ENCODE measurements at regions not wholly inside any gene's neighbourhood (a gene's known extent, or its start where the extent isn't known, plus 50 kb on each side); places are given as distances from the start of the nearest gene placed in this dataset.

- TF ChIP-seq, protein P1, sequence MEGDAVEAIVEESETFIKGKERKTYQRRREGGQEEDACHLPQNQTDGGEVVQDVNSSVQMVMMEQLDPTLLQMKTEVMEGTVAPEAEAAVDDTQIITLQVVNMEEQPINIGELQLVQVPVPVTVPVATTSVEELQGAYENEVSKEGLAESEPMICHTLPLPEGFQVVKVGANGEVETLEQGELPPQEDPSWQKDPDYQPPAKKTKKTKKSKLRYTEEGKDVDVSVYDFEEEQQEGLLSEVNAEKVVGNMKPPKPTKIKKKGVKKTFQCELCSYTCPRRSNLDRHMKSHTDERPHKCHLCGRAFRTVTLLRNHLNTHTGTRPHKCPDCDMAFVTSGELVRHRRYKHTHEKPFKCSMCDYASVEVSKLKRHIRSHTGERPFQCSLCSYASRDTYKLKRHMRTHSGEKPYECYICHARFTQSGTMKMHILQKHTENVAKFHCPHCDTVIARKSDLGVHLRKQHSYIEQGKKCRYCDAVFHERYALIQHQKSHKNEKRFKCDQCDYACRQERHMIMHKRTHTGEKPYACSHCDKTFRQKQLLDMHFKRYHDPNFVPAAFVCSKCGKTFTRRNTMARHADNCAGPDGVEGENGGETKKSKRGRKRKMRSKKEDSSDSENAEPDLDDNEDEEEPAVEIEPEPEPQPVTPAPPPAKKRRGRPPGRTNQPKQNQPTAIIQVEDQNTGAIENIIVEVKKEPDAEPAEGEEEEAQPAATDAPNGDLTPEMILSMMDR (IDR thresholded peaks at IDR 0.05; ENCODE audit: insufficient read depth, low read length, poor library complexity, severe bottlenecking) = no peak
- TF ChIP-seq EZH2phosphoT487 (conservative IDR thresholded peaks at IDR 0.05; ENCODE audit: low read length) = no peak
These were observed 554.7 kb downstream of the RBFOX1 start for GRCh38 chr16:7887316-7887715.
